ENCODE measurements at regions not wholly inside any gene's neighbourhood (a gene's known extent, or its start where the extent isn't known, plus 50 kb on each side); places are given as distances from the start of the nearest gene placed in this dataset.

DNA sequence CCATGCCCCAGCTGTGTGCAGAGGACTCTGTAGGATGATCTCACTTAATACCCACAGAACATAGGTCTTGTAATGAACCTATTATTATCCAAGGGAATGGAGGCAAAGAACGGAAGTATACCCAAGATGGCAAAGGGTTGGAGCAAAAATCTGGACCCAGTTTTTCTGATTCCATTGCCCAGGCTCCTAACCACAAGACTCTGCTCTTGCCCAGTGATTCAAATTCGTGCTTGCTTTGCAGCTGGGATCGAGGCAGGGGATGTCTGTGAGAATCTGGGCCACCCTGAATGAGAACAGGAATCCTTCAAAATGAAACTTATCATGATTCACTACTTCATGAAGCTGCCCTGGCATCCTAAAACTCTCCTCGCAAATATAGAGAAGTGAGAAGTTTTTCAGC, 97.5 kb upstream of the KCNJ6 start:
- POLR2A ChIA-PET: no interaction called here
- peaks cover 0 to 2% (median 0%) of the 10 kb centered on the region in 5 experiments for H3K9me3 ChIP-seq (ENCODE audit: control extremely low read depth in 1 of 5, control insufficient read depth in 4 of 5, insufficient read depth in 2 of 5, low read depth in 1 of 5, low read length in 4 of 5)
- CTCF ChIA-PET: no interaction called here
- DNase-seq: no peak
- H3K27me3 ChIP-seq (replicated peaks in 2 of 5; ENCODE audit: control insufficient read depth in 4 of 5, insufficient read depth in 5 of 5, low read length in 4 of 5): peaks cover 0 to 6% (median 2%) of the 10 kb centered on the region in 5 experiments
- 94% methylated on average over 2 of the region's 4 CpGs for WGBS (ENCODE audit: insufficient coverage)
- no peak overlapping the region for H3K27ac ChIP-seq (ENCODE audit: insufficient read depth in 1 of 2, low read depth in 1 of 2, low read length in 2 of 2, poor library complexity in 1 of 2, severe bottlenecking in 2 of 2)
- no peaks in the 10 kb centered on the region for H3K36me3 ChIP-seq (ENCODE audit: control insufficient read depth in 4 of 4, insufficient read depth in 4 of 4, low read length in 3 of 4)
- H3K4me1 ChIP-seq (ENCODE audit: control extremely low read depth in 1 of 4, control insufficient read depth in 4 of 4, insufficient read depth in 4 of 4, low read length in 3 of 4): no peaks in the 10 kb centered on the region
- no peak overlapping the region for H3K4me3 ChIP-seq (ENCODE audit: control insufficient read depth in 1 of 7, extremely low read depth in 1 of 7, insufficient read depth in 4 of 7, low read depth in 2 of 7, low read length in 6 of 7)

DNA sequence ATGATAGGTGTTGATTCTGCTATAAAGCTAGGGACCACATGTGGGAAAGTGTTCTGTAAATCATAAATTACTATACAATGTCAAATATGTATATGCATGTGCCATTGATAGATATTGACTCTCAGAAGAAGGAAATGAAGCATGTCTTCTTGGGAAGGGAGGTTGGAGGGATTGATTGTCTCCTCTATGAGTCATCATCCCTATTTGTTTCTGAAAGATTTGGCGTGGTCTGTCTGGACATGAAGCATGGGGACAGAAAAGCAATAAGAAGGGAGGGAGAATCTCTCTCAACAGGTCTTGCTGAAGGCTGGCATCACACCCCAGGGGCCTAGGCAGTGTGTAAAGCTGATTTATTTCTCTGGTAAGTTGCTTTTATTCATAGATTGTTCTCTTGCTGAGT, 98.0 kb upstream of the KCNJ6 start:
- ChIA-PET POLR2A (no interaction called here), CTCF (no interaction called here)
- no peak overlapping the region for H3K27ac ChIP-seq (ENCODE audit: insufficient read depth in 1 of 2, low read depth in 1 of 2, low read length in 2 of 2, poor library complexity in 1 of 2, severe bottlenecking in 2 of 2)
- peaks cover 0 to 6% (median 2%) of the 10 kb centered on the region in 5 experiments for H3K27me3 ChIP-seq (replicated peaks in 2 of 5; ENCODE audit: control insufficient read depth in 4 of 5, insufficient read depth in 5 of 5, low read length in 4 of 5)
- H3K4me1 ChIP-seq (ENCODE audit: control extremely low read depth in 1 of 4, control insufficient read depth in 4 of 4, insufficient read depth in 4 of 4, low read length in 3 of 4): no peaks in the 10 kb centered on the region
- no peak for DNase-seq
- H3K4me3 ChIP-seq (ENCODE audit: control insufficient read depth in 1 of 7, extremely low read depth in 1 of 7, insufficient read depth in 4 of 7, low read depth in 2 of 7, low read length in 6 of 7): no peak overlapping the region
- no peaks in the 10 kb centered on the region for H3K36me3 ChIP-seq (ENCODE audit: control insufficient read depth in 4 of 4, insufficient read depth in 4 of 4, low read length in 3 of 4)
- peaks cover 0 to 2% (median 0%) of the 10 kb centered on the region in 5 experiments for H3K9me3 ChIP-seq (ENCODE audit: control extremely low read depth in 1 of 5, control insufficient read depth in 4 of 5, insufficient read depth in 2 of 5, low read depth in 1 of 5, low read length in 4 of 5)
- 100% methylated on average over 1 of the region's 1 CpG for WGBS (ENCODE audit: insufficient coverage)

GRCh38 chr21:38027901-38028498, 111.7 kb upstream of the KCNJ6 start:
- 85% methylated on average over 3 of the region's 6 CpGs for WGBS (ENCODE audit: insufficient coverage)
- ChIA-PET CTCF (no interaction called here), POLR2A (no interaction called here)

GRCh38 chr21:38032082-38032801, 116.0 kb upstream of the KCNJ6 start:
- Histone ChIP-seq H3K27ac (ENCODE audit: insufficient read depth in 1 of 2, low read depth in 1 of 2, low read length in 2 of 2, poor library complexity in 1 of 2, severe bottlenecking in 2 of 2) (no peak overlapping the region), H3K4me3 (ENCODE audit: control insufficient read depth in 1 of 7, extremely low read depth in 1 of 7, insufficient read depth in 4 of 7, low read depth in 2 of 7, low read length in 6 of 7) (no peak overlapping the region), H3K27me3 (replicated peaks in 2 of 5; ENCODE audit: control insufficient read depth in 4 of 5, insufficient read depth in 5 of 5, low read length in 4 of 5) (peaks cover 0 to 18% (median 5%) of the 10 kb centered on the region in 5 experiments), H3K4me1 (ENCODE audit: control extremely low read depth in 1 of 4, control insufficient read depth in 4 of 4, insufficient read depth in 4 of 4, low read length in 3 of 4) (no peaks in the 10 kb centered on the region), H3K9me3 (ENCODE audit: control extremely low read depth in 1 of 5, control insufficient read depth in 4 of 5, insufficient read depth in 2 of 5, low read depth in 1 of 5, low read length in 4 of 5) (no peaks in the 10 kb centered on the region), H3K36me3 (ENCODE audit: control insufficient read depth in 4 of 4, insufficient read depth in 4 of 4, low read length in 3 of 4) (no peaks in the 10 kb centered on the region)
- ChIA-PET POLR2A (no interaction called here), CTCF (no interaction called here)
- WGBS (ENCODE audit: insufficient coverage): 31% methylated on average over 2 of the region's 4 CpGs
- DNase-seq: peak in 2 of 3 donors; percentile 5 to 7

More at GRCh38 chr21:38027901-38028498, 111.7 kb upstream of the KCNJ6 start:
- no peak for DNase-seq
- Histone ChIP-seq H3K27me3 (replicated peaks in 2 of 5; ENCODE audit: control insufficient read depth in 4 of 5, insufficient read depth in 5 of 5, low read length in 4 of 5) (peaks cover 0 to 6% (median 0%) of the 10 kb centered on the region in 5 experiments), H3K4me3 (ENCODE audit: control insufficient read depth in 1 of 7, extremely low read depth in 1 of 7, insufficient read depth in 4 of 7, low read depth in 2 of 7, low read length in 6 of 7) (no peak overlapping the region), H3K27ac (ENCODE audit: insufficient read depth in 1 of 2, low read depth in 1 of 2, low read length in 2 of 2, poor library complexity in 1 of 2, severe bottlenecking in 2 of 2) (no peak overlapping the region), H3K9me3 (ENCODE audit: control extremely low read depth in 1 of 5, control insufficient read depth in 4 of 5, insufficient read depth in 2 of 5, low read depth in 1 of 5, low read length in 4 of 5) (no peaks in the 10 kb centered on the region), H3K4me1 (ENCODE audit: control extremely low read depth in 1 of 4, control insufficient read depth in 4 of 4, insufficient read depth in 4 of 4, low read length in 3 of 4) (no peaks in the 10 kb centered on the region), H3K36me3 (ENCODE audit: control insufficient read depth in 4 of 4, insufficient read depth in 4 of 4, low read length in 3 of 4) (no peaks in the 10 kb centered on the region)

- ChIA-PET POLR2A (no interaction called here), CTCF (no interaction called here)
Observed at GRCh38 chr21:38036016-38036415, 119.8 kb upstream of the KCNJ6 start.

GRCh38 chr21:38037416-38037815, 121.2 kb upstream of the KCNJ6 start:
- ChIA-PET POLR2A (no interaction called here), CTCF (no interaction called here)
- no peaks in the 10 kb centered on the region for H3K4me1 ChIP-seq (ENCODE audit: control extremely low read depth in 1 of 4, control insufficient read depth in 4 of 4, insufficient read depth in 4 of 4, low read length in 3 of 4)
- peaks cover 0 to 12% (median 4%) of the 10 kb centered on the region in 5 experiments for H3K27me3 ChIP-seq (replicated peaks in 2 of 5; ENCODE audit: control insufficient read depth in 4 of 5, insufficient read depth in 5 of 5, low read length in 4 of 5)
- no peak for DNase-seq
- H3K4me3 ChIP-seq (ENCODE audit: control insufficient read depth in 1 of 7, extremely low read depth in 1 of 7, insufficient read depth in 4 of 7, low read depth in 2 of 7, low read length in 6 of 7): no peak overlapping the region
- WGBS (ENCODE audit: insufficient coverage): 100% methylated on average over 2 of the region's 3 CpGs
- no peak overlapping the region for H3K27ac ChIP-seq (ENCODE audit: insufficient read depth in 1 of 2, low read depth in 1 of 2, low read length in 2 of 2, poor library complexity in 1 of 2, severe bottlenecking in 2 of 2)
- no peaks in the 10 kb centered on the region for H3K36me3 ChIP-seq (ENCODE audit: control insufficient read depth in 4 of 4, insufficient read depth in 4 of 4, low read length in 3 of 4)
- no peaks in the 10 kb centered on the region for H3K9me3 ChIP-seq (ENCODE audit: control extremely low read depth in 1 of 5, control insufficient read depth in 4 of 5, insufficient read depth in 2 of 5, low read depth in 1 of 5, low read length in 4 of 5)

More at GRCh38 chr21:38036016-38036415, 119.8 kb upstream of the KCNJ6 start:
- no peak overlapping the region for H3K4me3 ChIP-seq (ENCODE audit: control insufficient read depth in 1 of 7, extremely low read depth in 1 of 7, insufficient read depth in 4 of 7, low read depth in 2 of 7, low read length in 6 of 7)
- no peak for DNase-seq
- H3K36me3 ChIP-seq (ENCODE audit: control insufficient read depth in 4 of 4, insufficient read depth in 4 of 4, low read length in 3 of 4): no peaks in the 10 kb centered on the region
- H3K4me1 ChIP-seq (ENCODE audit: control extremely low read depth in 1 of 4, control insufficient read depth in 4 of 4, insufficient read depth in 4 of 4, low read length in 3 of 4): no peaks in the 10 kb centered on the region
- H3K27ac ChIP-seq (ENCODE audit: insufficient read depth in 1 of 2, low read depth in 1 of 2, low read length in 2 of 2, poor library complexity in 1 of 2, severe bottlenecking in 2 of 2): no peak overlapping the region
- H3K27me3 ChIP-seq (replicated peaks in 2 of 5; ENCODE audit: control insufficient read depth in 4 of 5, insufficient read depth in 5 of 5, low read length in 4 of 5): peaks cover 0 to 12% (median 4%) of the 10 kb centered on the region in 5 experiments
- no peaks in the 10 kb centered on the region for H3K9me3 ChIP-seq (ENCODE audit: control extremely low read depth in 1 of 5, control insufficient read depth in 4 of 5, insufficient read depth in 2 of 5, low read depth in 1 of 5, low read length in 4 of 5)
- WGBS (ENCODE audit: insufficient coverage): 97% methylated on average over 7 of the region's 7 CpGs

GRCh38 chr21:38039369-38039768, 123.1 kb upstream of the KCNJ6 start:
- POLR2A ChIA-PET: no interaction called here
- Histone ChIP-seq H3K4me1 (ENCODE audit: control extremely low read depth in 1 of 4, control insufficient read depth in 4 of 4, insufficient read depth in 4 of 4, low read length in 3 of 4) (no peaks in the 10 kb centered on the region), H3K27me3 (replicated peaks in 2 of 5; ENCODE audit: control insufficient read depth in 4 of 5, insufficient read depth in 5 of 5, low read length in 4 of 5) (peaks cover 0 to 12% (median 4%) of the 10 kb centered on the region in 5 experiments), H3K9me3 (ENCODE audit: control extremely low read depth in 1 of 5, control insufficient read depth in 4 of 5, insufficient read depth in 2 of 5, low read depth in 1 of 5, low read length in 4 of 5) (no peaks in the 10 kb centered on the region), H3K36me3 (ENCODE audit: control insufficient read depth in 4 of 4, insufficient read depth in 4 of 4, low read length in 3 of 4) (no peaks in the 10 kb centered on the region), H3K4me3 (ENCODE audit: control insufficient read depth in 1 of 7, extremely low read depth in 1 of 7, insufficient read depth in 4 of 7, low read depth in 2 of 7, low read length in 6 of 7) (no peak overlapping the region), H3K27ac (ENCODE audit: insufficient read depth in 1 of 2, low read depth in 1 of 2, low read length in 2 of 2, poor library complexity in 1 of 2, severe bottlenecking in 2 of 2) (no peak overlapping the region)
- no peak for DNase-seq
- CTCF ChIA-PET: no interaction called here
- 83% methylated on average over 5 of the region's 6 CpGs for WGBS (ENCODE audit: insufficient coverage)
